Right cardiac atrium (tissue), 5 donors: ENCODE measurements at regions not wholly inside any gene's neighbourhood (a gene's known extent, or its start where the extent isn't known, plus 50 kb on each side); places are given as distances from the start of the nearest gene placed in this dataset.
"Not testable (repeated sequence)": the region's sequence is repeated elsewhere in the genome, so short reads cannot be mapped to it uniquely, and the experiment has no call there.

Experiments used
- ATAC-seq, 2 donors: fragments of 200-7000 bp; cut with Tn5 transposase; one replicate each; pipeline versions ENCODE4 v1.8.0 to v1.9.1; 2020; ENCODE audit warnings: moderate library complexity in 2 of 2, mild to moderate bottlenecking in 1 of 2
- DNase-seq, 3 donors: peaks; one replicate each; pipeline ENCODE4 v3.0.0-alpha.2; 2020
- H3K27ac ChIP-seq: one replicate; pipeline ENCODE4 v1.5.1; 2013; ENCODE audit warnings: mild to moderate bottlenecking, low read length, control low read depth, moderate library complexity
- H3K27me3 ChIP-seq: one replicate; pipeline ENCODE4 v1.6.1; 2013; ENCODE audit not compliant: control insufficient read depth, insufficient read depth
- H3K4me1 ChIP-seq: one replicate; pipeline ENCODE4 v1.6.1; 2013; ENCODE audit warnings: low read length; ENCODE audit not compliant: control insufficient read depth, insufficient read depth
- H3K4me3 ChIP-seq: one replicate; pipeline ENCODE4 v1.5.1; 2013; ENCODE audit warnings: low read length, control low read depth
- H3K9me3 ChIP-seq: one replicate; pipeline ENCODE4 v1.6.1; 2013; ENCODE audit warnings: low read length; ENCODE audit not compliant: control insufficient read depth
- WGBS: extraction: QIAGEN DNeasy Blood & Tissue Kit; methylation state at CpG from one replicate; pipeline ENCODE4 v1.1.7; 2013; 5-methylcytosine and 5-hydroxymethylcytosine counted together
- intact Hi-C, 4 donors: fragments of 100-400 bp; cut with DNase I; formaldehyde crosslinking; loops; one replicate each; pipeline versions ENCODE4 v1.11.0 to v1.14.0; 2022 to 2023
- donor health status: healthy with polysubstance abuse.
- donor health status: DM: no; HTN: yes; CAD: no.
- donor health status: DM: no; HTN: no; CAD: no.
- donor health status: DM: no; HTN: yes; CAD: no; lungs with severe emphysema.
- donor health status: DM: yes; HTN: yes; CAD: no.

DNA sequence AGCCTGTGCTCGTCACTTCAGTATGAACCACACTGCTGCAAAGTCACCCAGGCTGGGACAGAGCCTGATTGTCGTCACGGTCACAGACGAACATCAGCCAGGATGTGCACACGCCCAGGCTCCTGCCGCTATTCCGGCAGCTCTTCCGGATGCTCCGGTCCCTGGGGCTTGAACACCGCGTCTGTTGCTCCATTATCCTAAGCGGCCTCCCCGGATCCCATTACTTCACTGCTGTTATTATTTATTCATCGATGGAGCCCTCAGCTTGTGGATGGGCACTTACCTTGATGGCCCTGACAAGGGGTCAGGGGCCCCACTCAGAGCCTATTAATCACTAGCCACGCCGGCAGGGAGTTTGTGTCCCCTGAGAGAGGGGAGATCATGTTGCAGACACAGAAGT, 120.8 kb upstream of the PCBD1 start:
- intact Hi-C loops = no loop called here
- DNase-seq = no peak
- no peaks in the 10 kb centered on the region for H3K27me3 ChIP-seq
- no peaks in the 10 kb centered on the region for H3K9me3 ChIP-seq
- whole genome bisulfite sequencing = 57% methylated on average over 16 of the region's 16 CpGs
- no peak for ATAC-seq
- no peaks in the 10 kb centered on the region for H3K4me1 ChIP-seq
- no peak overlapping the region for H3K27ac ChIP-seq
- no peak overlapping the region for H3K4me3 ChIP-seq

- H3K27ac ChIP-seq = no peak overlapping the region
- no peaks in the 10 kb centered on the region for H3K27me3 ChIP-seq
- intact Hi-C loops = loop anchor here in 1 of 4 donors (10.0 kb wide), 1 partner anchor 124 kb away; no protein-coding TSS in a partner anchor
- H3K4me3 ChIP-seq = no peak overlapping the region
- peaks cover 2% of the 10 kb centered on the region for H3K4me1 ChIP-seq
- no peak for DNase-seq
- no peak for ATAC-seq
- H3K9me3 ChIP-seq = no peaks in the 10 kb centered on the region
- 52% methylated on average over 4 of the region's 4 CpGs for WGBS
These were observed 122.4 kb upstream of the PCBD1 start for GRCh38 chr10:71010730-71011129.

DNA sequence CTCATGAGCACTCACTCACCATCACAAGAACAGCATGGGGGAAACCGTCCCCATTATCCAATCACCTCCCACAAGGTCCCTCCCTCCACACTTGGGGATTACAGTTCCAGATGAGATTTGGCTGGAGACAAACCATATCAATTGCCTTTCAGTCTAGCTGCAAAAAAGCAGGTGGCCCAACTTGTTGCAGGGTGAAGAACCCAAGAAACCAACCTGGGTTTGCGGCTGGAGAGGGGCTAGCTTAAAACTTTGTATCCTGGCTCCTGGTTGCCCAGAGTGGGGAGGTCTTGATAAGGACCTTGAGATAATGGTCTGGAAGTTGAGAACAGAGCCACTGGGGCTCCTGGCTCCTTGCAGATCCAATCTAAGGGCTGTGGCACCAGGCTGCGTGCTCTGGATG, 122.8 kb upstream of the PCBD1 start:
- H3K27me3 ChIP-seq = no peaks in the 10 kb centered on the region
- H3K9me3 ChIP-seq = no peaks in the 10 kb centered on the region
- DNase-seq (no peak), ATAC-seq (no peak)
- intact Hi-C loops = loop anchor here in 1 of 4 donors (10.0 kb wide), 1 partner anchor 124 kb away; no protein-coding TSS in a partner anchor
- peaks cover 2% of the 10 kb centered on the region for H3K4me1 ChIP-seq
- H3K27ac ChIP-seq = no peak overlapping the region
- H3K4me3 ChIP-seq = no peak overlapping the region
- 76% methylated on average over 3 of the region's 3 CpGs for WGBS

- ATAC-seq = peak; percentile 89 to 91
These were observed 125.8 kb upstream of the PCBD1 start for GRCh38 chr10:71014021-71014805.

GRCh38 chr10:71015674-71016073, 127.3 kb upstream of the PCBD1 start:
- 57% methylated on average over 7 of the region's 7 CpGs for WGBS
- intact Hi-C loops = loop anchor here in 1 of 4 donors (10.0 kb wide), 1 partner anchor 119 kb away; no protein-coding TSS in a partner anchor
- DNase-seq (no peak), ATAC-seq (no peak)
- no peaks in the 10 kb centered on the region for H3K27me3 ChIP-seq
- H3K4me3 ChIP-seq = no peak overlapping the region
- peaks cover 2% of the 10 kb centered on the region for H3K4me1 ChIP-seq
- H3K27ac ChIP-seq = no peak overlapping the region
- no peaks in the 10 kb centered on the region for H3K9me3 ChIP-seq

More at GRCh38 chr10:71014021-71014805, 125.8 kb upstream of the PCBD1 start:
- H3K27me3 ChIP-seq = no peaks in the 10 kb centered on the region
- peaks cover 2% of the 10 kb centered on the region for H3K4me1 ChIP-seq
- WGBS = 57% methylated on average over 8 of the region's 8 CpGs
- no peak overlapping the region for H3K4me3 ChIP-seq
- DNase-seq = peak; percentile 52 to 86 (median 83)
- intact Hi-C loops = loop anchor here in 1 of 4 donors (10.0 kb wide), 1 partner anchor 121 kb away; no protein-coding TSS in a partner anchor
- peak overlapping the region; percentile 77 for H3K27ac ChIP-seq
- H3K9me3 ChIP-seq = no peaks in the 10 kb centered on the region

GRCh38 chr10:71020061-71020460, 131.7 kb upstream of the PCBD1 start:
- H3K27me3 ChIP-seq, intact Hi-C loops, H3K9me3 ChIP-seq, H3K27ac ChIP-seq, DNase-seq, H3K4me3 ChIP-seq, H3K4me1 ChIP-seq, ATAC-seq: not testable (repeated sequence)
- 96% methylated on average over 1 of the region's 1 CpG for WGBS

- Histone ChIP-seq H3K4me3 (no peak overlapping the region), H3K4me1 (no peaks in the 10 kb centered on the region), H3K9me3 (peaks cover 3% of the 10 kb centered on the region), H3K27ac (no peak overlapping the region), H3K27me3 (no peaks in the 10 kb centered on the region)
- intact Hi-C loops = no loop called here
- ATAC-seq (no peak), DNase-seq (no peak)
- 96% methylated on average over 3 of the region's 3 CpGs for WGBS
These were observed 133.0 kb upstream of the PCBD1 start for GRCh38 chr10:71021402-71021801.

DNA sequence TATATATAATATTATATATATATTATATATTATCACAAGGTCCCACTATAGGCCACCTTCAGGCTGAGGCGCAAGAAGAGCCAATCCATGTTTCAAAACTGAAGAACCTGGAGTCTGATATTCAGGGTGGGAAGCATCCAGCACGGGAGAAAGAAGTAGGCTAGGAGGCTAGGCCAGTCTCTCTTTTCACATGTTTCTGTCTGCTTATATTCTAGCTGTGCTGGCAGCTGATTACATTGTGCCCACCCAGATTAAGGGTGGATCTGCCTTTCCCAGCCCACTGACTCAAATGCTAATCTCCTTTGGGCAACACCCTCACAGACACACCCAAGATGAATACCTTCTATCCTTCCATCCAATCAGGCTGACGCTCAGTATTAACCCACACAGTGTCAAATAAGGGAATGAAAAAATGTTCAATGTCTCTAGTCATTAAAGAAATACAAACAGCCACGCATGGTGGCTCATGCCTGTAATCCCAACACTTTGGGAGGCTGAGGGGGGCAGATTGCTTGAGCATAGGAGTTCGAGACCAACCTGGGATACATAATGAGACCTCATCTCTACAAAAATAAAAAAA, 135.4 kb upstream of the PCBD1 start:
- Histone ChIP-seq H3K4me1 (no peaks in the 10 kb centered on the region), H3K27ac (no peak overlapping the region), H3K9me3 (peaks cover 3% of the 10 kb centered on the region), H3K27me3 (no peaks in the 10 kb centered on the region), H3K4me3 (no peak overlapping the region)
- intact Hi-C loops = no loop called here
- WGBS = 88% methylated on average over 5 of the region's 5 CpGs
- no peak for DNase-seq
- no peak for ATAC-seq

DNA sequence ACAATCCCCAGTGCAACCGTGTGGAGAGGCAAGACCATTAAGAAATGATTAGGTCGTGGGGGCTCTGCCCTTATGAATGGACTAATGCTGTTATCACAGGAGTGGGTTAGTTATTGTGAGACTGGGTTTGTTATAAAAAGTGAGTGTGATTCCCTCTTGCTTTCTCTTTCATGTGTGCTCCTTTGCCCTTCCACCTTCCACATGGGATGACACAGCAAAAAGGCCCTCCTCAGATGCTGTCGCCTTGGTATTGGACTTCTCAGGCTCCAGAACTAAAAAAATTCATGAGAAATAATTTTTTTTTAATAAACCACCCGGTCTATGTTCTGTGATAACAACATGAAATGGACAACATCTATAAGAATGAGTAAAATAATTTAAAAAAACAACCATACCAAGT, 136.1 kb upstream of the PCBD1 start:
- WGBS = 63% methylated on average over 4 of the region's 4 CpGs

GRCh38 chr10:71025535-71025934, 137.2 kb upstream of the PCBD1 start:
- intact Hi-C loops = no loop called here
- WGBS = 62% methylated on average over 4 of the region's 4 CpGs
- peaks cover 3% of the 10 kb centered on the region for H3K9me3 ChIP-seq

More for the DNA sequence above, 136.1 kb upstream of the PCBD1 start:
- intact Hi-C loops = no loop called here
- no peaks in the 10 kb centered on the region for H3K27me3 ChIP-seq
- no peaks in the 10 kb centered on the region for H3K4me1 ChIP-seq
- H3K27ac ChIP-seq = no peak overlapping the region
- ATAC-seq (no peak), DNase-seq (no peak)
- H3K9me3 ChIP-seq = peaks cover 3% of the 10 kb centered on the region
- no peak overlapping the region for H3K4me3 ChIP-seq

DNA sequence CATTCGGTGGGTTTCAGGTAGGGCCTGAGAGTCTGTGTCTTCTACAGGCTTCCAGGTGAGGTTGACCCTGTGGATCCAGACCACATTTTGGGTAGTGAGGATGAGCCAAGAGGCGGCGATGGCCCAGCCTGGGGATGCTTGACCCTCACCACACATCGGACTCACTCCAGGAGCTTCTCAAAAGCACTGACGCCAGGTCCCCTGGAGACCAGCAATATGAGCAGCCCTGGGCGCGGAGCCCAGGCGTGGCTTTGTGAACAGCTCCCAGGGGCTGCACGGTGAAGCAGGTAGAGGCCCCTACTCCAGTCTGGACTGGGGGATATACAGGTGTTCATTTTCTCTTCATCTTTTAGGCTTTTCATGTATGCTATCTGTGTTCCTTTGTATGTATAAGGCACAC, 139.7 kb upstream of the PCBD1 start:
- ATAC-seq (no peak), DNase-seq (no peak)
- intact Hi-C loops = no loop called here
- Histone ChIP-seq H3K4me1 (no peaks in the 10 kb centered on the region), H3K9me3 (no peaks in the 10 kb centered on the region), H3K27ac (no peak overlapping the region), H3K4me3 (no peak overlapping the region), H3K27me3 (no peaks in the 10 kb centered on the region)
- 92% methylated on average over 9 of the region's 9 CpGs for WGBS

More at GRCh38 chr10:71025535-71025934, 137.2 kb upstream of the PCBD1 start:
- DNase-seq = no peak
- Histone ChIP-seq H3K4me1 (no peaks in the 10 kb centered on the region), H3K27ac (no peak overlapping the region), H3K4me3 (no peak overlapping the region), H3K27me3 (no peaks in the 10 kb centered on the region)
- no peak for ATAC-seq
